Fibroblast of the conjunctiva (primary cell): ENCODE measurements at regions not wholly inside any gene's neighbourhood (a gene's known extent, or its start where the extent isn't known, plus 50 kb on each side); places are given as distances from the start of the nearest gene placed in this dataset.
"Not testable (repeated sequence)": the region's sequence is repeated elsewhere in the genome, so short reads cannot be mapped to it uniquely, and the experiment has no call there.

ENCODE experiments used
- DNase-seq: peaks from one replicate; pipeline ENCODE4 v3.0.0-alpha.2; 2010; ENCODE audit warnings: low read depth

DNA sequence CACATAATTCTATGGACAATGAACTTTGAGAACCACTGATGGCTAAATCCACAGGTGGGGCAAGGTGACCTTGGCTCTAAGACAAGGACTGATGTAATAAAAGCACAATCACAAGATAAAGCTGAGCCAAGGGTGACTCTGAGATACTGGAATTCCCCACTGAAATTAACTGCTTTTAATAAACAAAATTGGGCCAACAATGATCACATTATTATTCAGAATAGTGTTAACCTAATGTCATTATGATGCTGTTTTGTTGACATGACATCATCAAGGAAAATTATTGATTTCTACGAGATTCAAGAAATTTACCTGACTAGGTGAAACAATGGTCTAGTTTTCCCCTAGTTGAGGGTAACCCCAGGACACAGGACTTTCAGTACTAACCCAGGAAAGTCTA lies 273.7 kb upstream of the NFIA start:
- no peak for DNase-seq

DNA sequence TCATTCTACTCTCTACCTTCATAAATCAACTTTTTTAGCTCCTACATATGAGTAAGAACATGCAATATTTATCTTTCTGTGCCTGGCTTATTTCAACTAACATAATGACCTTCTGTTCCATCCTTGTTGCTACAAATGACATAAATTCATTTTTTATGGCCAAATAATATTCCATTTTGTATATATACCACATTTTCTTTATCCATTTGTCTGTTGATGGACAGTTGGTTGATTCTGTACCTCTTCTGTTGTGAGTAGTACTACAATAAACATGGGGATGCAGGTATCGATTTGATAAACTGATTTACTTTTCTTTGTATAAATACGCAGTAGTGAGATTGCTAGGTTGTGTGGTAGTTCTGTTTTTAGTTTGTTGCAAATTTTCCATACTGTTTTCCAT lies 279.5 kb upstream of the NFIA start:
- no peak for DNase-seq

DNA sequence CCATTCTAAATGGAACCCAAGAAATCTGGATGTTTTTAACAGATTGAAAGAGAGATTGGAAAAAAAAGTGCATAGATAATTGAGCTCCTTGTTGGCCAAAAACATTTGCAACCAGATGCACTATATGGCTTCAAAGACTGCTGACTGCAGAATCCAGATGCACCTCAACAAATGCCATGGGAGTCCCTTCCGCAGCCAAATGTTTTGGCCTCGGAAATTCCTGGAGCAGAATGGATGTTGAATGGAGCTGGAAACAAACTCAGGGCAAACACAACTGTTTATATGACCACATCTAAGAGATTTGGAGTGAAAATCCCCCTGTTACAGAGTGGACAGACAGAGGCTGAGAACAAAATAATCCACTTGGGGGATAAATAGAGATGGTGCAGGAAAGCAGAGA lies 285.0 kb upstream of the NFIA start:
- no peak for DNase-seq

DNA sequence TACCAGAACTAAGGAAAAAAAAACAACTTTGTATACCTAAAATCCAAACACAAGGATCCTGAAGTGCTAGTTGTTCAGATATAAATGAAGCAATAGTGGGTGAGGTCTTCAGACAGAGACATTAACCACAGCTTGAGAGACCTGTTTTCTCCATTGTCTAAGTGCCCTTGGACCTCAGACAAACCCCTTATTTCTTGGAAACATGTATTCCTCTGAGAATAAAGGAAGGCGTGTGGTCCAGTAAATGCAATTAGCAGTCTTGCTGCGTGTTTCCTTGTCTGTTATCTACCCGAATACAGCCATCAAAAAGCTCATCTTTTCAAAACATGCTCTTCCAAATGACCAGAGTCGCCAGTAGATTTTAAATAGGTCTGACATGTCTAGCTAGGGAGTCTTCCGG lies 291.1 kb upstream of the NFIA start:
- no peak for DNase-seq

DNA sequence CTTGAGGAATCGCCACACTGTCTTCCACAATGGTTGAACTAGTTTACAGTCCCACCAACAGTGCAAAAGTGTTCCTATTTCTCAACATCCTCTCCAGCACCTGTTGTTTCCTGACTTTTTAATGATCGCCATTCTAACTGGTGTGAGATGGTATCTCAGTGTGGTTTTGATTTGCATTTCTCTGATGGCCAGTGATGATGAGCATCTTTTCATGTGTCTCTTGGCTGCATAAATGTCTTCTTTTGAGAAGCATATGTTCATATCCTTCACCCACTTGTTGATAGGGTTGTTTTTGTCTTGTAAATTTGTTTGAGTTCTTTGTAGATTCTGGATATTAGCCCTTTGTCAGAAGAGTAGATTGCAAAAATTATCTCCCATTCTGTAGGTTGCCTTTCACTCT lies 309.3 kb upstream of the NFIA start:
- DNase-seq: not testable (repeated sequence)

DNA sequence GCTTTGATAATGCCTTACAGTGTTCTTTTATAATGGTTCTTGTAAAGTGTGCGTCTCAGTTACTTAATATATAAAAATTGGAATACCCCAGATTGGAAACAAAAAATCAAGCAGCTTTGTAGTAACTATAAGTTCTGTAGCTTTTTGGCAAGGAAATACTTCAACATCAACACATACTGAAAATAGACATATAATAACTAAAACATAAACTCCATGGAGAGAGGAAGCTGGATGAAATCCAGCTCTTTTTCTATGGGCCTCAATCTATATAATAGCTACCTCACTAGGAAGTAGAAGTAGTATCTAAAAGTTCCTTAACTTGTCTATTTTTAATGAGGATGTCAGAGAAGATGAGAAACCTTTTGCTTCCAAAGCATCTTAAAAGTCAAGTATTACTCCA lies 313.3 kb upstream of the NFIA start:
- no peak for DNase-seq

DNA sequence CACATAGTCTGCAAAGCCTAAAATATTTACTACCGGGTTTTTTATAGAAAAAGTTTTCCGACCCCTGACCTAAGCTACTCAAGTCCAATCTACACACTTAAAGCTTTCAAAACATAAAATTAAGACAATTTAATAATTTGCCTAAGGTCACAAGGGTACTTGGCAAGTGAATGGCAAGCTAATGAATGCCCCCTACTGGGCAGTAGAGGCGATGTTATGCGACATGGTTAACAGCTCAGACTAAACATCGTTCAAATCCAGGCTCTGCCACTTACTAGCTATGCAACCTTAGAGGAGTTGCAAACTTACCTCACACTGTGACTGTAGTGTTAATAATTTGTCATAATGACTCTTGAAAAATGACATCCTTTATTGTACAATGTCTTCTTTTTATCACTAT lies 317.2 kb upstream of the NFIA start:
- DNase-seq: peak; percentile 32

DNA sequence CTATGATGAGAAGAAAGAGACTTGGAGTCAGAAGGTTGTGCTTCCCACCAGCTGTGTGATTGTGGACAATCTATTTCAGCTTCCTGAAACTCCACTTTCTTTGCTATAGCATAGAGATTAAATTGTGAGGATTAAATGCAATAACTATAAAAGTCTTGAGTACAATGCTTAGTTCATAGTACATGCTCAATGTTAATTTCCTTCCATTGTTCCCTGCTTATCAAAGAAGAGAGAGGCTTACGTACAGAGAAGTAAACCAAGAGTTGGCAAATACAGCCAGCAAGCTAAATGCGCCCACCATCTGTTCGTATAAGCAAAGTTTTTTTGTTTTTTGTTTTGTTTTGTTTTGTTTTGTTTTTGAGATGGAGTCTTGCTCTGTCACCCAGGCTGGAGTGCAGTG lies 317.9 kb upstream of the NFIA start:
- DNase-seq: no peak

DNA sequence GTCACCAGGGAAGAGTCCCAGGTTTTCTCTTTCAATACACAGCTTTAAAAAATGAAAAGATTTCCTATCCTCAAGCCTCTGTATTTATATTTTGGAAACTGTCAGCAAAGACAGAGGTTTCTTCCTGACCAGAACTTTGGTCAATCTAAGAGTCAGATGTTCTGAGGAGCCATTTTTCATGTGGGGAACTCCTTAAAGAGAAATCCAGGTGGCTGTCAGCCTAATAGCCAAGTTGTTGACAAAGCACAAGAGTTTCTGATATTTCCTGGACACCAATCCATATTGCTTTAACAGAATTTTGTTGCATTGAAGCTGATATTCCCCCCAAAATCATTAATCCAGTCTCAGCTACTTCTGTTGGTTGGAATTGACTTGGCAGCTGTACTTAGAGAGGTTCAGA lies 318.6 kb upstream of the NFIA start:
- DNase-seq: no peak

DNA sequence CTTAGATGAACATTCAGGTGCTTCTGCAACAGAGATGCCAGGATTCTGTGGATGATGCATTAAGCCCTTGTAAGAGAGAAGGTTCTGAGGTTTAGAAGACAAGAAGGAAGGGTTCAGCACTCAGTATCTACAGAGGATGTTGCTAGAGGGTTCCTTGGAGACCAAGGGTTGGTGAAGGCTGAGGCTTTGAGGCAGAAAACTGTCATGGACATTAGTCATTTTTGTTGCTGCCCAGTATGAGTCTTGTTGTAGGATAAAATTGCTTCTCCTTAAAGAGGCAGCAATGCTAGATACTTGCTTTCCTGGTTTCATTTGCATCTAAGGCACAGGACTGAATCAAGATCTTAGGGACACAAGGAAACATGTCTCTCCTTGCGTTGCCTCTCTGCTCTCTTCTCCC lies 319.4 kb upstream of the NFIA start:
- DNase-seq: no peak

DNA sequence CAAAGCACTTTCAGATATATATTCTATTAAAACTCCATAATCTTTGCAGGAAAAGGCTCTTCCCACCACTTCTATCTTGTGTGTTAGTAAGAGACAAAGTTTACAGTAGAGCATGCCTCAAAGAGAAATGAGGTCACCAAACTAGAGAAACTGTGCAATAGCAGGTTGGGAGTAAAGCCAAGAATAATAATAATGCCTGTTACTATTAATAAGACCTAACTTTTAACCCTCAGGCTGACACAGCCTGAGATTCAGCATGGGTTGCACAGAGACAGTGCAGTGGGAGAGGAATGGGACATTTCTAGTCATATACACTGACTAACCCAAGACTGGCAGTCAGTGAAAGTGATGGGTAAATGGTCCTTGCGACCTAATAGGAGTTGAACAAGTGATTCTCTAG lies 320.2 kb upstream of the NFIA start:
- peak; percentile 31 for DNase-seq

DNA sequence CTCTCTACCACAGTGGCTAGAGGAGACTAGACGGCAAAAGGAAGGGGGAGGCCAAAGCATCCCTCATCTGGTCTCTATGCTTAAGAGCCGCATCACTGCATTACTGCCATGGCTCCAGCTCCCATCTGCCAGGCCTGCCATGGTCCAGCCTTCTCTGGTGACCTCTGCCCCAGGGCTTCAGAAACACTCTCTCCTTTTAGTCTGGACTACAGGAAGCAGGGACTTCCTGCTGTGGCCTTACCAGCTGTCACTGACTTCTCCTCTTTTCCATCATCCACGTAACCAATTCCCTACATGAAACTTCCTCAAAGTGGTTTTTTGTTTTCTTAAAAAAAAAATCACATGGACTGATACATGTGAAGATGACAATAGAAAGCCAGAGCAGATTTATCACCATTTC lies 323.1 kb upstream of the NFIA start:
- DNase-seq: no peak

DNA sequence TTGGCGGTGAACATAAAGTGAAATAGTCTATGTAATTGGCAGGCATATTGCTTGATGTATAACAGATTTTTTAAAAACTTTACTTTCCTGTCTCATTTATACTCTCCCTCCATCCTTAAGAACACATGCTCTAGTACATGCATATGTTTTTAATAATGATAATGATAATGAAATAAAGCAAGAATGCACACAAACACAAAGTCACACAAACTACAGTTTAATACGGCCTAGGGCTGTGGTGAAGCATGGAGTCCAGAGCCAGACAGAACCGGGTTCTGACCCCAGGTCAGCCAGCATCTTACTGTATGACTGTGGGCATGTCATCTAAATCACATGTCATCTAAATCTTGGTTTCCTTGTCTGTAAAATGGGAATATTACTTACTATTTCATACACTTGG lies 324.9 kb upstream of the NFIA start:
- DNase-seq: no peak

DNA sequence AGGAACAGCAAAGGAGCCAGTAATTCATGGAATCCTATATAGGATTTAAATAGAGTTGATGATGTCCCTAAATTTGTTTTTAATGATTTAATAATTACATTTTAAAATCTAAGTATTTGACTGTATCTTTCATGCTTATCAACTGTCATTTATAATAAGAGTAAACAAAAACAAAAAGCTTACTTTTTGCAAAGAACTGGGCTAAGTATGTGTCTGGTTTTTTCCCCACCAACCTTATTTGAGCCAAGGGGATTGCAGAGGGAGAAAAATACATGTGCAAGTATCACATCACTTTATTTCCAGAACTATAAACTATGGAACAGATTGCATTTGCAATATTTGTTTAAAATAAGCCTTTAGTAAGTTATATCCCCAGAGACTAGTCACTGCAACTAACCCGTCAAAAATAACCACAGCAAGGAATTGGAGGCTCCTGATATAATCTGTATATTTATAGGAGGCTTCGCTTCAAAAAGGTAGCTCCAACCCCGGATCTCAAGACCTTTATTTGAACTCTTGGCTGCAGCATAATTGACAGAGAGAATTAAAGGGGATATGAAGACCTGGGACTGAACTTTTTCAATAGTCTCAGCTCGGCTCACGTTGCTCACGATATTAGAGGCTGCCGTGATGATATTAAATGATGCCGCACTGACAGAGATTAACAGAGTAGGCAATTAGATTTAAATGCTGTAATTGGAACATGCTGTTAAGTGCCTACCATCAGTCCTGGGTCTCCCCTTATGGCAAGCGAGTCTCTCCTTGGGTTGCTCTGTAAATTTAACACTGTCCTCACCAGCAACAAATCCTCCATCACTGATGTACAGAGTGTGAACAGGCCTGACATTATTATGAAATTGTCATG lies 329.1 kb upstream of the NFIA start:
- no peak for DNase-seq

DNA sequence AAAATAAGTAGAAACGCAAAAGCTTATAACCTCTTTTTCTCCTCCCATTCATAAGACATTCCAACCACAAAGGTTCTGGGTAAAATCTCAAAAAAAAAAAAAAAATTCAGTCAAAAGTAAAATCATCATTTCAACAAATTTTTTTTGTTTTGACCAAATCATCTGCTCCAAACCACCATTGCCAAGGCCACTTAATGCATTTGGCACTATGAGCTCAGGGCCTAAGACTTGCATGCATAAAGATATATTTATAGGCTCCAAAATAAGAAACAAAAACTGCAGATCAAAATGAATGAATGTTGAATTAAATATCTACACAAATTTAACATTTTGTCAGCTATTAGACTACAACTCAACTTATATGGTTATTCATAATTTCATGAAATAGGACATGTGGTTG lies 331.1 kb upstream of the NFIA start:
- DNase-seq: no peak

DNA sequence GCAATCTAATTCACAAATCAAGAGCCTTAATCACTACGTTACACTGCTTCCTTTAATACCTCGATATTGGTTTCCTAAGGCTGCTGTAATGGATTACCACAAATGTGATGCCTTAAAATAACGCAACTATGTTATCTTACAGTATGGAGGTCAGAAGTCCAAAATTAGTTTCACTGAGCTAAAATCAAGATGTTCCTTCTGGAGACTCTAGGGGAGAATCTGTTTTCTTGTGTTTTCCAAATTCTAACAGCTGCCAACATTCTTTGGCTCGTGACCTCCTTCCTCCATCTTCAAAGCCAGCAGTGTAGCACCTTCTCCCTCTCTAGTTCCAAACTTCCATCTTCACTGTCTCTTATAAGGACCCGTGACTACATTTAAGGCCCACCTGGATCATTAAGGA lies 335.0 kb upstream of the NFIA start:
- DNase-seq: no peak

DNA sequence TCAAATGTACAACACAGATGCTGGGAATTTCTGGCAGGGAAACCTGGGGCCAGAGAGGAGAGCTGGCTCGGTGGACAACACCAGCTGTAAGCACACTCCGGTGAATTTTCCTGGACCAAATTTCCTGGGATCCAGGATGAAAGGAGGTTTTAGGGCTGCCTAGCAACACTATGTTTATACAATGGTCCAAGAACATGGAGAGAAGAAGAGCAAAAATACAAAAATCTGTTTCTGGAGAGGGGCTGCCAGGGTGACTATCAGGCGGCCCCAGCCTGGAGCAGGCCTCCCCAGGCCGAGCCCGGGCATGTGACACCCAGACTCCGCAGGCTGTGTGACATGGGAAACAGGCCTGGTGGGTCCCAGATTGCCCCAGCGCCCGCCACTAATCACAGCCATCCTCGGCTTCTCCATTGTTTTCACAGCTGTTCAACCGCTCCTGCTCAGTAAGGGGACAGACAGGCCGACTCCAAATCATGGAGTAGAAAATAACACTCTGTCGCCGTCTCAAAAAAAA lies 336.0 kb upstream of the NFIA start:
- no peak for DNase-seq

DNA sequence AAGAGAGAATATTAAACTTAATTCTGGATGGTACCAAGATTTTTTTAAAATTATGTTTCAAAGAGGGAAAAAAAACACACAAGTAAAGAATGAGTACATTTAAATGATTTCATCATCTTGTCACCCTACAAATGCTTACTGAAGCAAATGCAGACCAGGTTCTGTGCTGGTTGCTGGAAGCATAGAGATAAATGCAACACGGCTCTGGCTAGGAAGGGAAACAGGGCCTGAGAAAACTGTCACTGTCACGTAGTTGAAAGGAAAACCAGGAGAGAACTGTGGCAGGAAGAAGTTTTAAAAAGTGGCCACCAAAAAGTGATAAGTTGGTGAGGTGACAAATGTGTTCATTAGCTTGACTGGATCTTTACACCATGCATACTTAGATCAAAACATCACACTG lies 336.9 kb upstream of the NFIA start:
- no peak for DNase-seq

DNA sequence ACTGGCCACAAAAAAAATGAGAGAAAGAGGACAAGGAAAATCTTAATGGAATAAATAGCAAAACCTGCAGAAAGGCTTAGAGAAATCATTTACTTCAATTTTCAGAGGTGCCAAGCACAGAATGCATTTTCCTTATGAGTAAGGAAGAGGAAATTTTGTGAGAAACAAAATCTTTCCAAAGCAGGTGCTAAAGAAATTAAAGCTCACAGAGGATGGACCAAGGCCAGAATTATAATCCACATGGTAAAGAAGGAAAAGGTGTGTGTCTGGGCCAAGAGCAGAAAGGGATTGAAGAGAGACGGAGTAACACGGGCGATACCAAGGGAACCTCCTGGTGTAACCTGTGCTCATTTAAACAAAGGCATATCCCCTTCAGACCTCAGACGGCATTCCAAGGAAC lies 340.0 kb upstream of the NFIA start:
- no peak for DNase-seq

DNA sequence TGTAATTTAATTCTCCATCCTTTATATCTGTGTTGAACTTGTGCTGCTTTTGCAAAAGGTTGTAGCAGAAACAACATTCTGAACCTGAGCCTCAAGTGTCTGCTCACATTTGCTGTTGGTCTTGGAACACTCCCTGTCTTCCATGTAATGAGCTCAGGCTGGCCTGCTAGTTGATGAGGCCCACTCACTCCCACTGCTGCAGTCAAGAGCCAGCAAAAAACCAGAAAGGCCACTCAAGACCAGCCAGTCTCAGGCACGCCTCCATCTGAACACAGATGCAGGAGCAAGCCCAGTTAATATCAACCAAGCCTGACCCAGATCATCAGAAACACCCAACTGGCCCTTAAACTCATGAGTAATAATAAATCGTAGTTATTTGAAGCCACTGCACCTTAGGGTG lies 342.2 kb upstream of the NFIA start:
- no peak for DNase-seq

DNA sequence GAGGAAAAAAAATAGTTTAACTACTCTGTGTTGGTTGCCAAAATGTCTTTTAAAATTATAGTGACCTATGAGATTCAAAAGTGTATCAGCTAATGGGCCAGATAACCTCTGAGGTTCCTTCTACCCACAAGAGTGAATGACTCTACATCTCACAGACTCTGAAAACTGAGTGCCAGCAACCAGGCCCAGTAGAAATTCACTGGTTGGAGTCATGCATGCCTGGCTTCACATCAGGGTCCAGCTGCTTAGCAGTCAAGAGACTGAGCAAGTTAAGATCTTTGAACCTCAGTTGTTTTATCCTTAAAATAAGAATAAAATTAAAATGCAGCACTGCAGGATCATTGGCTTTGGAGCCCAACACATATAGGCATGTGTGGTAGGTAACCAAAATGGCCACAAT lies 342.6 kb upstream of the NFIA start:
- no peak for DNase-seq

DNA sequence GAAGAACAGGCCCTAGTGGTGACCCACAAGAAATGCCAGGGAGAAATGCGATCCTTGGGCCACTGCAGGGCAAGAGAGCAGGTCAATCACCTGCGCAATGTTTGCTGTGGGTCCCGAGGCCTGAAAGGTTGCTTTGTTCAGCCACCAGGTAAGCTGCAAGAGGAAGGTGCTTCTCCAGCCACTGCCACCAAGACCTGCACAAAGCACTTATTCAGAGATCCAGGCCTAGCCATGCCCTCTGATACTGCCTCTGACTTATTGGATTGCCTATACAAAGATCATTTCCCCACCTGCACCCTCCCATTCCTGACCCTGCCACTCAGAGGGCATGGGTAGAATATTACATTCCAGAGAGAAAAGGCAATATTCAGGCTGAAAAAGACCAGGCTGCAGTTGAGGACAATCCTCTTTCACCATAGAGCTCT lies 349.4 kb upstream of the NFIA start:
- DNase-seq: no peak

DNA sequence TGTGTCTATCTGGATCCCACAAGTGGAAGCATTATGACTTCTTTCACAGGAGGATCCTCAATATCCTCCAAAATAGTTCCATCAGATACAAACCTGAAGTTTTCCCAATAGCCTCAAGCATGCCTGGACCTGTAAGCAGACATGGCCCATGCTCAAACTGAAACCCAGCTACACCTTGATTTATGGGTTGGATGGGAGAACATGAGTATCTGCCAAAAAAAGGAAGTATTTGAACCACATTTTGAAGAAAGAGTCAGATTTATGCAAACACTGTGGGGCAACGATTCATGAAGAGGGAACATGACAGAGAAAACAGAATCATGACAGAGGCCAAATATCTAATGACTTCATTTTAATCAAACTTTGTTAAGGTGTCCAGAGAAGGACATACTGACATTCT lies 351.0 kb upstream of the NFIA start:
- DNase-seq: no peak

DNA sequence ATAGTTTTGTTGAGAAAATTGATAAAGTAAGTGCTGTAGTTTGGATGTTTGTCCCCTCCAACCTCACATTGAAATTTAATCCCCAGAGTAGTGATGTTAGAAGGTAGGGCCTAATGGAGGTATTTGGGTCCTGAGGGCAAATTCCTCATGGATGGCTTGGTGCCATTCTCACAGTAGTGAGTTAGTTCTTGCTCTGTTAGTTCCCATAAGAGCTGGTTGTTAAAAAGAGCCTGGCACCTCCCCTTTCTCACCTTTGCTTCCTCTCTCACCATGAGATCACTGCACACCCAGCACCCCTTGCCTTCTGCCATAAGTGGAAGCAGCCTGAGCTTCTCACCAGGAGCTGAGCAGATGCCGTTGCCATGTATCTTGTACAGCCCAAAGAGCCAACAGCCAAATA lies 354.8 kb upstream of the NFIA start:
- DNase-seq: no peak
